Hepatocyte (in vitro differentiated cells): ENCODE measurements at regions not wholly inside any gene's neighbourhood (a gene's known extent, or its start where the extent isn't known, plus 50 kb on each side); places are given as distances from the start of the nearest gene placed in this dataset.

ENCODE experiments used
- EZH2 ChIP-seq: fragments of 200-600 bp; sonication (generic); IDR thresholded peaks from 2 replicates; pipeline ENCODE4 v1.6.1; 2016; ENCODE audit warnings: antibody characterized with exemption, mild to moderate bottlenecking, borderline replicate concordance
- TF ChIP-seq, protein P1 (sequence below): fragments of 200-600 bp; sonication (generic); IDR thresholded peaks from 2 replicates; pipeline ENCODE4 v1.5.1; 2016; ENCODE audit warnings: antibody characterized with exemption, mild to moderate bottlenecking; ENCODE audit not compliant: poor library complexity

DNA sequence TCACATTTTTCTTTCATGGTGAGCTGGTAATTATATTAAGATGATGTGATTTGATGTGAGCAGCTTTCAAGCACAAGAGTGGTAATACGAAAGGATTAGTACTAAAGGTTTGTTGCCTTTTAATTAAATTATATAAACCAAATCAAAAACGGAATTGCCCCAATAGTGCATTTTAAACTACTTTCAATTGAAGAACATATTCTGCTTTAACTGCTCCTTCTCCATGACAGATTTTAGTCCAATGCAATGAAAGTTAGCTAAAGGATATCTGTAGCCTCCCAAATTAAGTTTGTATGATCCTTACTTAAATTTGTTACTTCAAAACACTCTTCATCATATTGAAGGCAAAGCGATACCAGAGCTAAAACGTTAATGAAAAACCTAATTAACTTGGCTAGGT is 447.1 kb upstream of the AMOT start:
- TF ChIP-seq, protein P1, sequence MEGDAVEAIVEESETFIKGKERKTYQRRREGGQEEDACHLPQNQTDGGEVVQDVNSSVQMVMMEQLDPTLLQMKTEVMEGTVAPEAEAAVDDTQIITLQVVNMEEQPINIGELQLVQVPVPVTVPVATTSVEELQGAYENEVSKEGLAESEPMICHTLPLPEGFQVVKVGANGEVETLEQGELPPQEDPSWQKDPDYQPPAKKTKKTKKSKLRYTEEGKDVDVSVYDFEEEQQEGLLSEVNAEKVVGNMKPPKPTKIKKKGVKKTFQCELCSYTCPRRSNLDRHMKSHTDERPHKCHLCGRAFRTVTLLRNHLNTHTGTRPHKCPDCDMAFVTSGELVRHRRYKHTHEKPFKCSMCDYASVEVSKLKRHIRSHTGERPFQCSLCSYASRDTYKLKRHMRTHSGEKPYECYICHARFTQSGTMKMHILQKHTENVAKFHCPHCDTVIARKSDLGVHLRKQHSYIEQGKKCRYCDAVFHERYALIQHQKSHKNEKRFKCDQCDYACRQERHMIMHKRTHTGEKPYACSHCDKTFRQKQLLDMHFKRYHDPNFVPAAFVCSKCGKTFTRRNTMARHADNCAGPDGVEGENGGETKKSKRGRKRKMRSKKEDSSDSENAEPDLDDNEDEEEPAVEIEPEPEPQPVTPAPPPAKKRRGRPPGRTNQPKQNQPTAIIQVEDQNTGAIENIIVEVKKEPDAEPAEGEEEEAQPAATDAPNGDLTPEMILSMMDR, result no peak
- no peak for TF ChIP-seq EZH2
